ENCODE measurements at regions not wholly inside any gene's neighbourhood (a gene's known extent, or its start where the extent isn't known, plus 50 kb on each side); places are given as distances from the start of the nearest gene placed in this dataset.

DNA sequence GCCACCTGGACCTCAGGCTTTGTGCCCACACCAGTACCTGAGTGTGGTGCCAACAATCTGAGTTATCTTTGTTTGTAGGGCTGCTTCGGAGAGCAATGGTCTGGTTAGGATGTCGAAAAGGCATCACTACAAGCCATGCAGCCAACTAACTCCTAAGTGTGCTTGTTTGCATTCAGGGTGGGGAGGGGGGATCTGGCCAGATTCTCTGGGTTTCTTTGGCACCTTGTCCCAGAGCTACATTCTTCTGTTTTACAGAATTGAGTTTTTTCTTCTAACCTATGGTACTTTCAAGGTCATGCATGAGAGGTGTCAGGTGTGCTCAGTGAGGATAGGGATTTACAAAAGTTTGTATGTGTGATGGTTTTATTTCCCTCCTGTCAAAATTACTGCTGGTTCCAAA lies 391.4 kb upstream of the RARB start:
- TF ChIP-seq, protein P1, sequence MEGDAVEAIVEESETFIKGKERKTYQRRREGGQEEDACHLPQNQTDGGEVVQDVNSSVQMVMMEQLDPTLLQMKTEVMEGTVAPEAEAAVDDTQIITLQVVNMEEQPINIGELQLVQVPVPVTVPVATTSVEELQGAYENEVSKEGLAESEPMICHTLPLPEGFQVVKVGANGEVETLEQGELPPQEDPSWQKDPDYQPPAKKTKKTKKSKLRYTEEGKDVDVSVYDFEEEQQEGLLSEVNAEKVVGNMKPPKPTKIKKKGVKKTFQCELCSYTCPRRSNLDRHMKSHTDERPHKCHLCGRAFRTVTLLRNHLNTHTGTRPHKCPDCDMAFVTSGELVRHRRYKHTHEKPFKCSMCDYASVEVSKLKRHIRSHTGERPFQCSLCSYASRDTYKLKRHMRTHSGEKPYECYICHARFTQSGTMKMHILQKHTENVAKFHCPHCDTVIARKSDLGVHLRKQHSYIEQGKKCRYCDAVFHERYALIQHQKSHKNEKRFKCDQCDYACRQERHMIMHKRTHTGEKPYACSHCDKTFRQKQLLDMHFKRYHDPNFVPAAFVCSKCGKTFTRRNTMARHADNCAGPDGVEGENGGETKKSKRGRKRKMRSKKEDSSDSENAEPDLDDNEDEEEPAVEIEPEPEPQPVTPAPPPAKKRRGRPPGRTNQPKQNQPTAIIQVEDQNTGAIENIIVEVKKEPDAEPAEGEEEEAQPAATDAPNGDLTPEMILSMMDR (conservative IDR thresholded peaks at IDR 0.05; ENCODE audit: low read depth, low read length), result no peak
- no peak for DNase-seq (ENCODE audit: low read depth)
- H3K4me3 ChIP-seq (ENCODE audit: low read depth, low read length), result no peak overlapping the region

DNA sequence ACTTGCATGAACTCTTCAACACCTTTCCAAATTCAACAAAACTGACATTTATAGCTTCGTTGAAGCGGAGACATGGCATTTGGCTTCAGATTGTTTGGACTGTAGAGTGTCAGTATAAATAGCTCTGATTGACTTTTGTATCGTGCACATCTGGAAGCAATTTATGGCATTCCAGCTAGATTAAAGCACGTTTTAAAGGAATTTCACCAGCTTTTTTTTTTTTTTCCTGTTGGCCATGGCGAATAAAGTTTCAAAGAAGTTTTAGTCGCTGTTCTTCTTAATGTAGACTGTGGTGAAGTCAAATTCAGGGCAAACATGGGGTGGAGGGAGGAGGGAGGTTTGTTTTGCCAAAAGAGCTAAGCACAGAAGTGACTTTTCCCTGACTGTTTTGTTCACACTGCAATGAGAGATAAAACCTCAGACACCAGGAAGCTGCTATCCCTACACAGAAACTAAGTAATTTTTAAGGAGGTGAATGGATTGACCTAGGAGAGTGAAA lies 391.0 kb upstream of the RARB start:
- DNase-seq (ENCODE audit: low read depth), result no peak
- no peak overlapping the region for H3K4me3 ChIP-seq (ENCODE audit: low read depth, low read length)
- TF ChIP-seq, protein P1 (conservative IDR thresholded peaks at IDR 0.05; ENCODE audit: low read depth, low read length), result no peak

- no peak overlapping the region for H3K4me3 ChIP-seq (ENCODE audit: low read depth, low read length)
- TF ChIP-seq, protein P1 (conservative IDR thresholded peaks at IDR 0.05; ENCODE audit: low read depth, low read length), result no peak
- no peak for DNase-seq (ENCODE audit: low read depth)
These were observed 389.8 kb upstream of the RARB start for GRCh38 chr3:25038271-25038670.

GRCh38 chr3:25038922-25039321 lies 389.1 kb upstream of the RARB start:
- TF ChIP-seq, protein P1 (conservative IDR thresholded peaks at IDR 0.05; ENCODE audit: low read depth, low read length), result no peak
- H3K4me3 ChIP-seq (ENCODE audit: low read depth, low read length), result no peak overlapping the region
- no peak for DNase-seq (ENCODE audit: low read depth)

DNA sequence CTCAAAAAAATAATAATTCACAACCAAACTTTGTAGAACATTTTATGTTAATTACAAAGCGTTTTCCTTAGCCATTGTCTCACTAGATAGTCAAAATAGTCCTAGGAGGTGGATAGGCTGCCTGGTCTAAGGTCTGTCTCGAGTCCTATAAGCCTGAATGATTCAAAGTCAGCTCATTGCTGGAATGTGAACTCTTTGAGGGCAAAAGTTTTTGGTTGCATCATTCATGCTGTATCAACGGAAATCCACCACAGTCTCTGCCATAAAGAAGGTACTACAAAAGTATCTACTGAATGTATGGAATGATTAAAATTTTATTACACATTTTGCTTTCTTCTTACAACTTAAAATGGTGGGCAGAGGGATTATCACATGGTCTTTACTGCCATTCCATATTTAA lies 387.3 kb upstream of the RARB start:
- TF ChIP-seq, protein P1 (conservative IDR thresholded peaks at IDR 0.05; ENCODE audit: low read depth, low read length), result no peak
- no peak for DNase-seq (ENCODE audit: low read depth)

GRCh38 chr3:25041871-25042584 lies 386.0 kb upstream of the RARB start:
- H3K4me3 ChIP-seq (ENCODE audit: low read depth, low read length), result no peak overlapping the region
- TF ChIP-seq, protein P1 (conservative IDR thresholded peaks at IDR 0.05; ENCODE audit: low read depth, low read length), result no peak
- no peak for DNase-seq (ENCODE audit: low read depth)

More for the DNA sequence above, 387.3 kb upstream of the RARB start:
- no peak overlapping the region for H3K4me3 ChIP-seq (ENCODE audit: low read depth, low read length)

DNA sequence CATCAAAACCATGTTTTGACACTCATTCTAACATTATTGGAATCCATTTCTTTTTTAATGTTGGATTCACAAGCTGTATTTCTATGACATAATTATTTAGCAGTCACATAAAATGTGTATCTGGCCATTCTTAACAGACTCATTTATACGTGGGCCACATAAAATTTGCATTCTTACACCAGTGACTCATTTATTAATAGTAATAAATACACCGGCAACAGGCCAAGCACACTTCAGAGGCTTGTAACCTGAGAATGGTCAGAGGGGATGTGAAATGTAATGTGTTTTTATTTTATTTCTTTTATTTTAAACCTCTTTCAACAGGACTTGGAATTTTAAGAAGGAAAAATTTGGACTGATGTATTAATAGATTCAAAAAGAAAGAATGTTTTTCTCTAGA lies 384.9 kb upstream of the RARB start:
- no peak overlapping the region for H3K4me3 ChIP-seq (ENCODE audit: low read depth, low read length)
- DNase-seq (ENCODE audit: low read depth), result no peak
- TF ChIP-seq, protein P1 (conservative IDR thresholded peaks at IDR 0.05; ENCODE audit: low read depth, low read length), result no peak

Measured in epithelial cell of proximal tubule (primary cell).